Trophoblast cell (in vitro differentiated cells and primary cell): ENCODE measurements at regions not wholly inside any gene's neighbourhood (a gene's known extent, or its start where the extent isn't known, plus 50 kb on each side); places are given as distances from the start of the nearest gene placed in this dataset.

Experiments used
- DNase-seq, 2 donors: peaks; one replicate each; pipeline ENCODE4 v3.0.0-alpha.2; 2016
- H2AFZ ChIP-seq: 2 replicates; pipeline ENCODE4 v1.6.1; 2013; ENCODE audit warnings: low read length, moderate library complexity, mild to moderate bottlenecking; ENCODE audit not compliant: insufficient read depth, poor library complexity
- H2AK5ac ChIP-seq: 2 replicates; pipeline ENCODE4 v1.6.1; 2013; ENCODE audit warnings: mild to moderate bottlenecking, low read length
- H2BK120ac ChIP-seq: 2 replicates; pipeline ENCODE4 v1.6.1; 2013; ENCODE audit warnings: low read length, mild to moderate bottlenecking, moderate library complexity; ENCODE audit not compliant: insufficient read depth, poor library complexity
- H2BK12ac ChIP-seq: 2 replicates; pipeline ENCODE4 v1.6.1; 2013; ENCODE audit warnings: mild to moderate bottlenecking, low read length, moderate library complexity
- H2BK5ac ChIP-seq: 2 replicates; pipeline ENCODE4 v1.6.1; 2013; ENCODE audit warnings: low read length, low read depth, moderate library complexity, mild to moderate bottlenecking; ENCODE audit not compliant: poor library complexity
- H3K14ac ChIP-seq: 2 replicates; pipeline ENCODE4 v1.6.1; 2013; ENCODE audit warnings: mild to moderate bottlenecking, low read length
- H3K18ac ChIP-seq: 2 replicates; pipeline ENCODE4 v1.6.1; 2013; ENCODE audit warnings: mild to moderate bottlenecking, low read length
- H3K23ac ChIP-seq: 2 replicates; pipeline ENCODE4 v1.6.1; 2013; ENCODE audit warnings: low read length
- H3K27ac ChIP-seq: 2 replicates; pipeline ENCODE4 v1.5.1; 2013; ENCODE audit warnings: low read depth, mild to moderate bottlenecking, inconsistent platforms, low read length, moderate library complexity
- H3K27me3 ChIP-seq: 2 replicates; pipeline ENCODE4 v1.6.1; 2013; ENCODE audit warnings: inconsistent platforms, mild to moderate bottlenecking, low read length, moderate library complexity; ENCODE audit not compliant: insufficient read depth
- H3K36me3 ChIP-seq, 2 experiments: 1 replicate in 1 of 2; 2 replicates in 1 of 2; pipeline ENCODE4 v1.6.1; 2013; ENCODE audit warnings: low read length in 2 of 2, mild to moderate bottlenecking in 2 of 2, moderate library complexity in 1 of 2; ENCODE audit not compliant: insufficient read depth in 2 of 2, control insufficient read depth in 1 of 2
- H3K4ac ChIP-seq: 2 replicates; pipeline ENCODE4 v1.6.1; 2013; ENCODE audit warnings: low read depth, mild to moderate bottlenecking, low read length, moderate library complexity
- H3K4me1 ChIP-seq, 2 experiments: 1 replicate in 1 of 2; 2 replicates in 1 of 2; pipeline ENCODE4 v1.6.1; 2013; ENCODE audit warnings: low read length in 2 of 2, mild to moderate bottlenecking in 2 of 2, moderate library complexity in 1 of 2; ENCODE audit not compliant: insufficient read depth in 2 of 2, control insufficient read depth in 1 of 2
- H3K4me2 ChIP-seq: 2 replicates; pipeline ENCODE4 v1.6.1; 2013; ENCODE audit warnings: inconsistent platforms, mild to moderate bottlenecking, low read length, moderate library complexity
- H3K4me3 ChIP-seq: 2 replicates; pipeline ENCODE4 v1.5.1; 2013; ENCODE audit warnings: mild to moderate bottlenecking, low read depth, low read length, inconsistent platforms
- H3K79me1 ChIP-seq: one replicate; pipeline ENCODE4 v1.6.1; 2013; ENCODE audit warnings: low read length
- H3K79me2 ChIP-seq: 2 replicates; pipeline ENCODE4 v1.6.1; 2013; ENCODE audit warnings: low read length, mild to moderate bottlenecking; ENCODE audit not compliant: control insufficient read depth, insufficient read depth, poor library complexity
- H3K9ac ChIP-seq: 2 replicates; pipeline ENCODE4 v1.6.1; 2013; ENCODE audit warnings: mild to moderate bottlenecking, low read length
- H3K9me3 ChIP-seq: 2 replicates; pipeline ENCODE4 v1.6.1; 2013; ENCODE audit warnings: low read depth, mild to moderate bottlenecking, control low read depth, inconsistent platforms, low read length; ENCODE audit not compliant: insufficient read depth
- H4K12ac ChIP-seq: 2 replicates; pipeline ENCODE4 v1.6.1; 2013; ENCODE audit warnings: low read depth, mild to moderate bottlenecking, low read length, moderate library complexity
- H4K8ac ChIP-seq: 2 replicates; pipeline ENCODE4 v1.6.1; 2013; ENCODE audit warnings: low read depth, mild to moderate bottlenecking, low read length, moderate library complexity
- H4K91ac ChIP-seq: one replicate; pipeline ENCODE4 v1.6.1; 2013; ENCODE audit warnings: low read depth, mild to moderate bottlenecking, low read length, moderate library complexity
- WGBS: extraction: QIAGEN DNeasy Blood & Tissue Kit; methylation state at CpG from one replicate; pipeline ENCODE4 v1.1.7; 2013; ENCODE audit warnings: missing lambda C conversion rate; ENCODE audit not compliant: insufficient read length, insufficient coverage; ENCODE audit errors: extremely low coverage; 5-methylcytosine and 5-hydroxymethylcytosine counted together

GRCh38 chr9:1461812-1462211 is 411.7 kb downstream of the DMRT2 start:
- no peak overlapping the region for H3K18ac ChIP-seq
- H3K79me1 ChIP-seq = no peaks in the 10 kb centered on the region
- no peak overlapping the region for H3K4me3 ChIP-seq
- WGBS = no CpG with 5 or more reads among the region's 4 CpGs
- no peaks in the 10 kb centered on the region for H3K4me1 ChIP-seq
- H3K9me3 ChIP-seq = no peaks in the 10 kb centered on the region
- H2BK12ac ChIP-seq = no peak overlapping the region
- no peak overlapping the region for H2AFZ ChIP-seq
- no peak overlapping the region for H2BK5ac ChIP-seq
- H3K23ac ChIP-seq = no peak overlapping the region
- no peaks in the 10 kb centered on the region for H3K27me3 ChIP-seq
- no peak for DNase-seq
- H3K36me3 ChIP-seq = no peaks in the 10 kb centered on the region
- H3K4me2 ChIP-seq = no peak overlapping the region
- H3K9ac ChIP-seq = no peak overlapping the region
- no peak overlapping the region for H3K27ac ChIP-seq
- H4K8ac ChIP-seq = no peak overlapping the region
- no peak overlapping the region for H3K4ac ChIP-seq
- H4K12ac ChIP-seq = no peak overlapping the region
- H2AK5ac ChIP-seq = no peak overlapping the region
- no peak overlapping the region for H2BK120ac ChIP-seq
- H3K79me2 ChIP-seq = no peaks in the 10 kb centered on the region
- H4K91ac ChIP-seq = no peak overlapping the region
- H3K14ac ChIP-seq = no peak overlapping the region

GRCh38 chr9:1462626-1463308 is 412.6 kb downstream of the DMRT2 start:
- H4K91ac ChIP-seq = no peak overlapping the region
- no peaks in the 10 kb centered on the region for H3K79me2 ChIP-seq
- H3K18ac ChIP-seq = no peak overlapping the region
- no peak overlapping the region for H2AFZ ChIP-seq
- no peak overlapping the region for H3K4me3 ChIP-seq
- H3K36me3 ChIP-seq = no peaks in the 10 kb centered on the region
- no peaks in the 10 kb centered on the region for H3K79me1 ChIP-seq
- no peak overlapping the region for H2AK5ac ChIP-seq
- no peak overlapping the region for H4K8ac ChIP-seq
- H3K27me3 ChIP-seq = no peaks in the 10 kb centered on the region
- DNase-seq = no peak
- no peak overlapping the region for H2BK5ac ChIP-seq
- H2BK12ac ChIP-seq = no peak overlapping the region
- no peak overlapping the region for H3K27ac ChIP-seq
- H3K4ac ChIP-seq = no peak overlapping the region
- H3K4me1 ChIP-seq = no peaks in the 10 kb centered on the region
- no peak overlapping the region for H4K12ac ChIP-seq
- no CpG with 5 or more reads among the region's 4 CpGs for WGBS
- no peak overlapping the region for H3K14ac ChIP-seq
- H3K23ac ChIP-seq = no peak overlapping the region
- H3K9ac ChIP-seq = no peak overlapping the region
- no peak overlapping the region for H3K4me2 ChIP-seq
- H3K9me3 ChIP-seq = no peaks in the 10 kb centered on the region
- H2BK120ac ChIP-seq = no peak overlapping the region

GRCh38 chr9:1469996-1470395 is 419.8 kb downstream of the DMRT2 start:
- Histone ChIP-seq H3K18ac (no peak overlapping the region), H3K4ac (no peak overlapping the region), H2AFZ (no peak overlapping the region), H3K79me2 (no peaks in the 10 kb centered on the region), H2AK5ac (no peak overlapping the region), H4K12ac (no peak overlapping the region), H3K27me3 (no peaks in the 10 kb centered on the region), H2BK12ac (no peak overlapping the region), H3K9ac (no peak overlapping the region), H2BK120ac (no peak overlapping the region), H3K36me3 (no peaks in the 10 kb centered on the region), H4K91ac (no peak overlapping the region), H3K4me3 (no peak overlapping the region), H3K9me3 (no peaks in the 10 kb centered on the region), H4K8ac (no peak overlapping the region), H3K23ac (no peak overlapping the region), H3K14ac (no peak overlapping the region), H3K4me1 (no peaks in the 10 kb centered on the region), H3K27ac (no peak overlapping the region), H3K4me2 (no peak overlapping the region), H3K79me1 (no peaks in the 10 kb centered on the region), H2BK5ac (no peak overlapping the region)
- peak; percentile 8 to 76 for DNase-seq
- WGBS = no CpG with 5 or more reads among the region's 1 CpG

GRCh38 chr9:1473956-1474634 is 423.9 kb downstream of the DMRT2 start:
- no peak overlapping the region for H3K18ac ChIP-seq
- no peak overlapping the region for H2BK12ac ChIP-seq
- no peaks in the 10 kb centered on the region for H3K79me2 ChIP-seq
- H3K79me1 ChIP-seq = no peaks in the 10 kb centered on the region
- peak in 1 of 2 donors; percentile 33 for DNase-seq
- H4K91ac ChIP-seq = no peak overlapping the region
- H2AFZ ChIP-seq = no peak overlapping the region
- no peak overlapping the region for H3K14ac ChIP-seq
- no peak overlapping the region for H2BK5ac ChIP-seq
- no peak overlapping the region for H3K9ac ChIP-seq
- no peak overlapping the region for H2BK120ac ChIP-seq
- no peak overlapping the region for H3K27ac ChIP-seq
- H3K4ac ChIP-seq = no peak overlapping the region
- H3K23ac ChIP-seq = no peak overlapping the region
- WGBS = no CpG with 5 or more reads among the region's 3 CpGs
- H2AK5ac ChIP-seq = no peak overlapping the region
- no peaks in the 10 kb centered on the region for H3K4me1 ChIP-seq
- H3K9me3 ChIP-seq = no peaks in the 10 kb centered on the region
- no peak overlapping the region for H4K12ac ChIP-seq
- no peak overlapping the region for H4K8ac ChIP-seq
- no peak overlapping the region for H3K4me3 ChIP-seq
- no peak overlapping the region for H3K4me2 ChIP-seq
- H3K27me3 ChIP-seq = no peaks in the 10 kb centered on the region
- no peaks in the 10 kb centered on the region for H3K36me3 ChIP-seq
